ENCODE measurements at regions not wholly inside any gene's neighbourhood (a gene's known extent, or its start where the extent isn't known, plus 50 kb on each side); places are given as distances from the start of the nearest gene placed in this dataset.

- no peak for TF ChIP-seq CTCF (IDR thresholded peaks at IDR 0.05; ENCODE audit: borderline replicate concordance, extremely low read depth, low read length, poor library complexity, severe bottlenecking)
- no peak for TF ChIP-seq EZH2 (IDR thresholded peaks at IDR 0.05; ENCODE audit: borderline replicate concordance, low read depth, low read length, severe bottlenecking)
Measured at GRCh38 chr2:200165687-200166086, 140.8 kb upstream of the SPATS2L start.

Measured in DND-41 (cell line).